HG02763 (cell line): ENCODE measurements at regions not wholly inside any gene's neighbourhood (a gene's known extent, or its start where the extent isn't known, plus 50 kb on each side); places are given as distances from the start of the nearest gene placed in this dataset.
A peak's percentile ranks its signal among the peaks of the same experiment; 100 is the strongest.

Experiments used
- ATAC-seq: cut with Tn5 transposase; IDR thresholded peaks from one replicate; pipeline ENCODE4 v1.9.1; 2021; ENCODE audit warnings: mild to moderate bottlenecking, moderate library complexity; ENCODE audit not compliant: unreplicated experiment

DNA sequence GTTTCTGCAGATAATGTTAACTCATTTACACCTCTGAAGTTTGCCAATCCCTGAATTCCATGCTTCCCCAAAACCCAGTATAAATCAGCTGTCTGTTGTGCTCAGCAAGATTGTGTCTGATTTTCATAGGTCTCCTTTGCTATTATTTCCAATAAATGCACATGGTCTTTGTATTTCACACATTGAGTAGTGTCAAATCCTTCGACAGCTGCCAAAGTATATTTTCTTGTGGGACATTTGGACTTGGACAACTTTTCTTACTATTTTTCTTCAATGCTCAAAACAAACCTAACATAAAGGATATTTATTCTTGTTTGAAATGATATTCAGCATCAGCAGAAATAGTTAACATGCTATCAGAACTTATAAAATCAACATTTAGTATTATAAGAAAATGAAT lies 406.1 kb upstream of the OR4E1 start:
- no peak for ATAC-seq

DNA sequence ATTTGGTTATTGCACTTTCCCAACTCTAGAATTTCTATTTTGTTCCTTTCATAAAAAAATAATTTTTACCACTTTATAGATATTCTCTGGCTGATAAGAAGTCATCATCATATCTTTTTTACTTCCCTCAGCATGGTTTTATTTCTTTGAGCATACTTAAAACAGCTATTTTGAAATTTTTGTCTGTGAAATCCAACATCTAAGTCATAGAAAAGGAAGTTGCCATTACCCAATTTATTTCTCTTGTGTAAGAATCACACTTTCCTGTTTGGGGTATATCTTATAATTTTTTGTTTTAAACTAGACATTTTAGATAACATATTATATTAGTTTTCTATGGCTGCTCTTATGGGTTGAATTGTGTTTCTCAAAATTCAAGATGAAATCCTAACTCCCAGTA lies 400.2 kb upstream of the OR4E1 start:
- ATAC-seq = no peak

DNA sequence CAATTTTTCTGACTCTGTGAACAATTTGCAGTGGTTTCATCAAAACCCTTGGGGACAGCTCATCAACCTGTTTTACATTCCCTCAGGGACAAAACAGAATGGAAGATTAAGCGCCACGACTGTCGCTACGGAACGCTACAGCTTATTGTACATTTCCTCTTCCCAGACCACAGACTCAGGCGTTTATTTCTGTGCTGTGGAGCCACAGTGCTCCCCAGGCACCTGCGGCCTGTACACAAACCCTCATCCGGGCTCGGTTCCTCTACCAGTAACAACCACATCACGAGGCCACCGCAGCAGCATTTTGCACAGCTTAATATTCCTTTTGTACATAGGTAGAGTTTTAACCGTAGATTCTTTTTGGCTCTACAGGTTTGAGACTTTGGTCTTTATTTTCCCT lies 397.4 kb upstream of the OR4E1 start:
- ATAC-seq = peak; percentile 89

DNA sequence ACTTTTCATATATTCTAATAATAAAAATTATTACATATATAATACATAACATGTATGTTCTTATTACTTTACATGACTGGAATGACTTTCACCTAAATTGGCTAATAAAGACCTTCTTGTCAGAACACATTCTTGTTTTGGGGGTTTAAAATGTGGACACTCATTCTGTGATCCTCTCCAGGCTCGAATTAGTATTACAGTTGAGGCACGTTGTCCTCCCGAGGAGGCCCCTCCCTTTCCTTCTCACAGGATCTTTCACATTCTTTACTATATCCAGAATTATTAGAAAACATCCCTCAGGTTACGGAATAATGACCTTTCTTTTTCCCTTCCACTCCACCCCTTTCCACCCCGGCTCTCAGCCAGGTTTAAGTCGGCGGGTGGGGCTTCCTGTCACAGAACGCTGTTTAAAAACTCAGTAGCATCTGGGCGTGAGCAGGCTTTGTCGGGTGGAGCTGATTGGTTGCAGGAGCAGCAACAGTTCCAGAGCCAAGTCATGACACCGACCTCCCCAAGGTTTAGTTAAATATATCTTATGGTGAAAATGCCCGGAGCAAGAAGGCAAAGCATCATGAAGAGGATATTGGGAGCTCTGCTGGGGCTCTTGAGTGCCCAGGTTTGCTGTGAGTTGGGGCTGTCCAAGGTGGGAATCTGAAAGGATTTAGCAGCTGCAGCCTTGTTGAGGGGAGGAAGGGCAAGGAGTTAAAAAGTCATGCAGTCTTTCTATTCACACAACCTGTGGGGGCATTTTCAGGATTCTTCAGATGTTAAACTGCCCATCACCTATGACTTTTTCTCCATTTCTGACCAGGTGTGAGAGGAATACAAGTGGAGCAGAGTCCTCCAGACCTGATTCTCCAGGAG lies 396.7 kb upstream of the OR4E1 start:
- ATAC-seq = peak; percentile 29

DNA sequence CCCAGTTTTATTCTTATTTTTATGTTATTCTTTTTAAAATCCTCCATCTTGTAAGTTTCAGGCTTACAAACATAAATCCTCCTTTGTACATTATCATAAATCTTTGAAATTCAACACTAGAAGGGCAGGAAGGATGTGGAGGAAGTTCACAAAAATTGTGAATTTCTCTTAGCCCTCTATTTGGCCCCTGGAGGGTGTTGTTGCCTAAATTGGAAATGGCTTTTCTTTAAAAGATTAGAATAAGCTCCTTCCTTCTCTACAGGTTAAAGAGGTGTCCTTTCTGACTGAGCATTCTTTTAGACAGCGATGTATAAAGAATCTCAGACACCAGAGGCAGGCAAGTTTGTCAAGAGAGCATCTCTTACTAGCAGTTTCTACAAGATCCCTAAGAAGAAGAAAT lies 391.7 kb upstream of the OR4E1 start:
- ATAC-seq = no peak

DNA sequence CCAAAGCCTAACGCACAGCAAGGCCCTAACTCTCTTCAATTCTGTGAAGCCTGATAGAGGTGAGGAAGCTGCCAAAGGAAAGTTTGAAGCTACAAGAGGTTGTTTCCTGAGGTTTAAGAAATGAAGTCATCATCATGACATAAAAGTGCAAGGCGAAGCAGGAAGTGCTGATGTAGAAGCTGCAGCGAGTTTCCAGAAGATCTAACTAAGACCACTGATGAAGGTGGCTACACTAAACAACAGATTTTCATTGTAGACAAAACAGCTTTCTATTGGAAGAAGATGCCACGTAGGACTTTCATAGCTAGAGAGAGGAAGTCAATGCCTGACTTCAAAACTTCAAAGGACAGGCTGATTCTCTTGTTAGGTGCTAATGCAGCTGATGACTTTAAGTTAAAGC lies 385.6 kb upstream of the OR4E1 start:
- no peak for ATAC-seq

DNA sequence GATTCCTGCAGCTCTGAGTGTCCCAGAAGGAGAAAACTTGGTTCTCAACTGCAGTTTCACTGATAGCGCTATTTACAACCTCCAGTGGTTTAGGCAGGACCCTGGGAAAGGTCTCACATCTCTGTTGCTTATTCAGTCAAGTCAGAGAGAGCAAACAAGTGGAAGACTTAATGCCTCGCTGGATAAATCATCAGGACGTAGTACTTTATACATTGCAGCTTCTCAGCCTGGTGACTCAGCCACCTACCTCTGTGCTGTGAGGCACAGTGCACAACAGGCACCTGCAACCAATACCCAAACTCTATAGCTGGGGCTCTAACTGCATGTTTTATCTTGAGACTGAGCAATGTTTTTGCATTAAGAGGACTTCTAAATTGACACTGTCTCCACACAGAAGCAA lies 379.2 kb upstream of the OR4E1 start:
- no peak for ATAC-seq

- no peak for ATAC-seq
Measured at GRCh38 chr14:22047115-22047514, 373.5 kb upstream of the OR4E1 start.

GRCh38 chr14:22046063-22046462 lies 372.4 kb upstream of the OR4E1 start:
- ATAC-seq = no peak

GRCh38 chr14:22044193-22044592 lies 370.6 kb upstream of the OR4E1 start:
- ATAC-seq = no peak

DNA sequence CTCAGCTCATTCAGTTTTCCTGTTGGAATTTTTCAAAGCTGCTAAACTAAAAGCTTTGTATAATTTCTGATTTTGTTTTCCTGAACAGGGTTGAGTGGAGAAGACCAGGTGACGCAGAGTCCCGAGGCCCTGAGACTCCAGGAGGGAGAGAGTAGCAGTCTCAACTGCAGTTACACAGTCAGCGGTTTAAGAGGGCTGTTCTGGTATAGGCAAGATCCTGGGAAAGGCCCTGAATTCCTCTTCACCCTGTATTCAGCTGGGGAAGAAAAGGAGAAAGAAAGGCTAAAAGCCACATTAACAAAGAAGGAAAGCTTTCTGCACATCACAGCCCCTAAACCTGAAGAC lies 367.1 kb upstream of the OR4E1 start:
- ATAC-seq = no peak

DNA sequence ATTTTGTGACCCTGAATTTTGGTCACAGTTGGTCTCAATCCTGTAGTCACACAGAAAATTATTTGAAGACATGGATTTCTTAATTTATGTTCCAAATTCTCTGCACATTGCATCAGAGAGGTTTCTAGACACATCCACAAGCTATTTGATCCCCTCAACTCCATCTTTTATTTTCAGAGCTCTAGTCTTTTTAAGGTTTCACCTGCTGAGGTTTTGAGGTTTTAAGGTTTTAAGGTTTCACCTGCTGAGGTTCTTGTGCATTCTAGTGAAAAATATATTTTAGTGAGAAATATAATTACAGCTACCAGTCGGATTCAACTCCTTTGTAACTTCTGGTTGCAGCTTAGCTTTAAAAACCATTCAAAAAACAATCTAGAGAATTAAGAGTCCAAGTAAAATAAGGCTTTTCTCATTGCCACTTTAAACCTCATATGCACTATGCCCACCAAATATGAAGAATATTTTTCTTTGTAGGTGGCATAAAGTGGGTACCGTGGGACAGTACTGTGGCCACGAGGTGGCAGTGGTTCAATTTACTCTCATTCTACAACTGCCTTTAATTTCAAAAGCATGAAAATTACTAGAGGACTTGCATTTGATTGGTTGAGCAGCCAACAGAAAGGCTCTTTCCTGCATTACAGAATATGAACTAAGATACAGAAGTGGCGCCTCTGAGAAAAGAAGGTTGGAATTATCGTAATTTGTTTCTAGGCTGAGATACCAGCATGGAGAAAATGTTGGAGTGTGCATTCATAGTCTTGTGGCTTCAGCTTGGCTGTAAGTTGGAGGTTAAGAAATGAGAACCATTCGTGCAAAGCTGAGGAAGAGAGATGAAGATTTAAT lies 366.5 kb upstream of the OR4E1 start:
- ATAC-seq = no peak

- no peak for ATAC-seq
Measured at GRCh38 chr14:22036541-22037239, 363.1 kb upstream of the OR4E1 start.

GRCh38 chr14:22026527-22026926 lies 352.9 kb upstream of the OR4E1 start:
- ATAC-seq = no peak

- ATAC-seq = no peak
Measured at GRCh38 chr14:22025879-22026278, 352.3 kb upstream of the OR4E1 start.

DNA sequence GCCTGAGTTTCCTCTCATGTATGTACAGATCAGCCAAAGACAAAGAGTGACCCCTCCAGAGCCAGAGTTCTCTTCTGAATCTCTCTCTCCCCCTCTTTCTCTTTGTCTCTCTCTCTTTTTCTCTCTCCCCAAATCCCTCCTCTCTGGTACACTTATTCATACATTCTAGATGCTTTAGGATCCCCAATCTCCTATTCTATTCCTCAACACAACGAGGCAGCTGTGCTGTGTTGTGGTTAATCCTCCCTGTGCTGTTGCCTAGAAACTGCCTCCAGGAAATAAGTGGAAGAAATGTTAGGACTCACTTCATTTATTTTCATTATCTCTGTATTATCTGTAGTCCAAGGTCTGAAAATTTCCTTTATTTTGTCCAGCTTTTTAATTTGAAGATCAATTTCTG lies 350.5 kb upstream of the OR4E1 start:
- ATAC-seq = no peak

DNA sequence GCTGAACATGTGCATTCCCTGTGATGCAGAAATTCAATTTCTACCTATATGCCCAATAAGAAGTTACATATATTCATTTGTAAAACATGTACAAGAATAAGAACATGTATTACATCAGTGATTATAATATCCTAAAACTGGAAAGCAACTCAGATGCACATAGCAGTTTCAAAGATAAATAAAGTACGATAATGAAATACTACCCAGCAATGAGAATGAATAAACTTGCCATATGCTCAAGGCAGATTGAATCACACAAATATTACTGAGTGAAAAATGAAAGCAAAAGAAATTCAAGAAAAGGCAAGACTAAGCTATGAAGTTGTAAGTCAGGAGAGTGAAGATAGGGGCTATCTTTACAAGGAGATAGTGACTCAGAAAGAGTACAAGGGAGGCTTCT lies 345.3 kb upstream of the OR4E1 start:
- ATAC-seq = no peak

GRCh38 chr14:22012452-22012851 lies 338.8 kb upstream of the OR4E1 start:
- ATAC-seq = no peak

- no peak for ATAC-seq
Measured at GRCh38 chr14:22011253-22011642, 337.6 kb upstream of the OR4E1 start.

GRCh38 chr14:22010545-22011252 lies 337.1 kb upstream of the OR4E1 start:
- ATAC-seq = no peak

DNA sequence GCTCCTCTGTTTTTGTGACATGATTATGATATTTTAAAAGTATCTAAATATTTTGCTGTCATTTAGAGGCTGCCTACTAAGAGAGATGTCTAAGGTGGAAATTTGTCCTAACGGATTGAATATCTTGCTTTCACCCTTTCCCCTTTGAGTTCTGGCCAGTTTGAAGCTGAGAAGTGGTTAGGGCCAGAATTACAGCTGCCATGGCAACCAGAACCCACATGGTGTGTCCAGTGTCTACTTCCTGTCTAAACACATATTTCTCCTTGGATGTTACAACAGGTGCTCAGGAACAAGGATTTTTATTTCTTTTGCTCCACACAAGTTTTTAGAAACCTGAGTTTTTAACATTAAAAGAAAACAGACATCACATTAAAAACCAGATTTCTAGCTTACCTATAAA lies 335.1 kb upstream of the OR4E1 start:
- no peak for ATAC-seq
